Inflammatory macrophage treated with lipopolysaccharide for 1 hour (primary cell): ENCODE measurements at regions not wholly inside any gene's neighbourhood (a gene's known extent, or its start where the extent isn't known, plus 50 kb on each side); places are given as distances from the start of the nearest gene placed in this dataset.

Source experiments
- DNase-seq, 2 donors: peaks; one replicate each; pipeline ENCODE4 v3.0.0-alpha.2; 2020 to 2022

- DNase-seq = no peak
Observed at GRCh38 chr17:72303787-72304733, 183.2 kb downstream of the SOX9 start.

- DNase-seq = no peak
Observed at GRCh38 chr17:72304859-72305258, 184.0 kb downstream of the SOX9 start.

- DNase-seq = no peak
Observed at GRCh38 chr17:72305472-72305871, 184.7 kb downstream of the SOX9 start.

- DNase-seq = no peak
Observed at GRCh38 chr17:72306037-72306436, 185.2 kb downstream of the SOX9 start.

GRCh38 chr17:72307836-72308235 lies 187.0 kb downstream of the SOX9 start:
- no peak for DNase-seq

GRCh38 chr17:72308744-72309385 lies 188.0 kb downstream of the SOX9 start:
- no peak for DNase-seq

- peak; percentile 2 to 27 for DNase-seq
Observed at GRCh38 chr17:72311004-72311403, 190.2 kb downstream of the SOX9 start.

- DNase-seq = no peak
Observed at GRCh38 chr17:72315122-72315913, 194.5 kb downstream of the SOX9 start.

GRCh38 chr17:72318131-72318530 lies 197.3 kb downstream of the SOX9 start:
- DNase-seq = no peak

GRCh38 chr17:72321896-72322295 lies 201.1 kb downstream of the SOX9 start:
- no peak for DNase-seq

GRCh38 chr17:72332367-72332766 lies 211.5 kb downstream of the SOX9 start:
- no peak for DNase-seq

GRCh38 chr17:72333570-72333969 lies 212.8 kb downstream of the SOX9 start:
- no peak for DNase-seq

- no peak for DNase-seq
Observed at GRCh38 chr17:72334205-72334604, 213.4 kb downstream of the SOX9 start.

GRCh38 chr17:72336026-72336803 lies 215.4 kb downstream of the SOX9 start:
- no peak for DNase-seq

- DNase-seq = no peak
Observed at GRCh38 chr17:72336804-72337070, 215.9 kb downstream of the SOX9 start.

GRCh38 chr17:72338304-72338703 lies 217.5 kb downstream of the SOX9 start:
- DNase-seq = no peak

GRCh38 chr17:72338847-72339790 lies 218.3 kb downstream of the SOX9 start:
- no peak for DNase-seq

GRCh38 chr17:72340836-72341235 lies 220.0 kb downstream of the SOX9 start:
- DNase-seq = no peak

- DNase-seq = no peak
Observed at GRCh38 chr17:72342061-72342460, 221.2 kb downstream of the SOX9 start.

GRCh38 chr17:72342627-72343527 lies 222.1 kb downstream of the SOX9 start:
- no peak for DNase-seq

- no peak for DNase-seq
Observed at GRCh38 chr17:72343911-72344310, 223.1 kb downstream of the SOX9 start.
